ENCODE measurements at regions not wholly inside any gene's neighbourhood (a gene's known extent, or its start where the extent isn't known, plus 50 kb on each side); places are given as distances from the start of the nearest gene placed in this dataset.
"Not testable (repeated sequence)": the region's sequence is repeated elsewhere in the genome, so short reads cannot be mapped to it uniquely, and the experiment has no call there.

GRCh38 chr4:158122501-158122900 is 50.3 kb downstream of the GASK1B start:
- no peaks in the 10 kb centered on the region for H3K36me3 ChIP-seq (ENCODE audit: control insufficient read depth in 2 of 2, insufficient read depth in 2 of 2, low read length in 2 of 2)
- H3K4me3 ChIP-seq (ENCODE audit: low read length in 2 of 2), result no peak overlapping the region
- no peaks in the 10 kb centered on the region for H3K27me3 ChIP-seq (ENCODE audit: control insufficient read depth in 2 of 2, insufficient read depth in 2 of 2, low read length in 2 of 2)
- no peak overlapping the region for H3K27ac ChIP-seq (ENCODE audit: low read depth in 2 of 2, low read length in 2 of 2)
- H3K4me1 ChIP-seq (ENCODE audit: control insufficient read depth in 2 of 2, insufficient read depth in 2 of 2, low read length in 2 of 2), result no peaks in the 10 kb centered on the region
- H3K9ac ChIP-seq (ENCODE audit: low read depth in 1 of 2, low read length in 2 of 2), result no peak overlapping the region
- no peaks in the 10 kb centered on the region for H3K9me3 ChIP-seq (ENCODE audit: control insufficient read depth in 2 of 2, low read length in 2 of 2)

GRCh38 chr4:158121161-158121579 is 51.7 kb downstream of the GASK1B start:
- Histone ChIP-seq H3K9ac (ENCODE audit: low read depth in 1 of 2, low read length in 2 of 2) (no peak overlapping the region), H3K4me1 (ENCODE audit: control insufficient read depth in 2 of 2, insufficient read depth in 2 of 2, low read length in 2 of 2) (no peaks in the 10 kb centered on the region), H3K9me3 (ENCODE audit: control insufficient read depth in 2 of 2, low read length in 2 of 2) (no peaks in the 10 kb centered on the region), H3K27me3 (ENCODE audit: control insufficient read depth in 2 of 2, insufficient read depth in 2 of 2, low read length in 2 of 2) (no peaks in the 10 kb centered on the region), H3K36me3 (ENCODE audit: control insufficient read depth in 2 of 2, insufficient read depth in 2 of 2, low read length in 2 of 2) (no peaks in the 10 kb centered on the region), H3K4me3 (ENCODE audit: low read length in 2 of 2) (no peak overlapping the region), H3K27ac (ENCODE audit: low read depth in 2 of 2, low read length in 2 of 2) (peak overlapping the region in 1 of 2 donors; percentile 31)

DNA sequence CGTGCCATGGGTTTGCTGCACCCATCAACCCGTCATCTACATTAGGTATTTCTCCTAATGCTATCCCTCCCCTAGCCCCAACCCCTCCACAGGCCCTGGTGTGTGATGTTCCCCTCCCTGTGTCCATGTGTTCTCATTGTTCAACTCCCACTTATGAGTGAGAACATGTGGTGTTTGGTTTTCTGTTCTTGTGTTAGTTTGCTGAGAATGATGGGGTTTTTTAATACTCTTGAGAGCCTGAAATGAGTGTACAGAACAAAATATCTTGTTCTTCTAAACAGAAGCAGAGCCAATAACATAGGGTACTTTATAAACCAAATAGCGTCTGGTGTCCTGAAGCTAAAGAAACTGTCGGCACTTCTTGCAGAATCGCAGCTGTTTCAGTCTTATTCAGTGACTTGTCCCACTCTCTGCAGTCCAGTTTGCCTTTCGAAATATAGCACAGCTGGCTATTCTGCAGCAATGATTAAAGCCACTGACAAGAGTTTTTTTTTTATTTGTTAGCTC is 52.1 kb downstream of the GASK1B start:
- not testable (repeated sequence) for H3K4me3 ChIP-seq (ENCODE audit: low read length in 2 of 2); H3K27me3 ChIP-seq (ENCODE audit: control insufficient read depth in 2 of 2, insufficient read depth in 2 of 2, low read length in 2 of 2); H3K9me3 ChIP-seq (ENCODE audit: control insufficient read depth in 2 of 2, low read length in 2 of 2); H3K4me1 ChIP-seq (ENCODE audit: control insufficient read depth in 2 of 2, insufficient read depth in 2 of 2, low read length in 2 of 2); H3K9ac ChIP-seq (ENCODE audit: low read depth in 1 of 2, low read length in 2 of 2); H3K36me3 ChIP-seq (ENCODE audit: control insufficient read depth in 2 of 2, insufficient read depth in 2 of 2, low read length in 2 of 2)
- H3K27ac ChIP-seq (ENCODE audit: low read depth in 2 of 2, low read length in 2 of 2), result peak overlapping the region in 1 of 2 donors; percentile 31

DNA sequence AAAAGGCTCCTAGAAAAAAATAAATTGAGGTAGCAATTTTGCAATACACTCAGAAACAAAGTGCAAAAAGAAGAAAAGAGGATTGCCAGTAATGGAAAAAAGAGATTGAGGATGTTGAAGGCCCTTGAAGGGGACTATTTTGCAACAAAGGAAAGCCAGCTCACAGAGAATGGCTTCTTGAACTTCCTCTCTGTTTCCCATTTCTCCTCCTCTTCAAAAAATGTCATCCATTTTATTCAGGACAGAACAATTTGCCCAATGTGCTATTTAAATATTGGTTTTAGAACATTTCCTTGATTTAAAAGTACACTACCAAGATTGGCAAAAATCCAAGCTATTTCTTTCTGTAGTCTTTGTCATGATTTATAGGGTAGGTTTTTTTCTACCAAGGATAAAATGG is 60.2 kb downstream of the GASK1B start:
- no peak overlapping the region for H3K27ac ChIP-seq (ENCODE audit: low read depth in 2 of 2, low read length in 2 of 2)
- H3K4me3 ChIP-seq (ENCODE audit: low read length in 2 of 2), result no peak overlapping the region
- no peaks in the 10 kb centered on the region for H3K36me3 ChIP-seq (ENCODE audit: control insufficient read depth in 2 of 2, insufficient read depth in 2 of 2, low read length in 2 of 2)
- H3K4me1 ChIP-seq (ENCODE audit: control insufficient read depth in 2 of 2, insufficient read depth in 2 of 2, low read length in 2 of 2), result no peaks in the 10 kb centered on the region
- no peak overlapping the region for H3K9ac ChIP-seq (ENCODE audit: low read depth in 1 of 2, low read length in 2 of 2)
- no peaks in the 10 kb centered on the region for H3K27me3 ChIP-seq (ENCODE audit: control insufficient read depth in 2 of 2, insufficient read depth in 2 of 2, low read length in 2 of 2)
- H3K9me3 ChIP-seq (ENCODE audit: control insufficient read depth in 2 of 2, low read length in 2 of 2), result no peaks in the 10 kb centered on the region

- no peaks in the 10 kb centered on the region for H3K9me3 ChIP-seq (ENCODE audit: control insufficient read depth in 2 of 2, low read length in 2 of 2)
- H3K4me3 ChIP-seq (ENCODE audit: low read length in 2 of 2), result no peak overlapping the region
- H3K27ac ChIP-seq (ENCODE audit: low read depth in 2 of 2, low read length in 2 of 2), result no peak overlapping the region
- no peaks in the 10 kb centered on the region for H3K36me3 ChIP-seq (ENCODE audit: control insufficient read depth in 2 of 2, insufficient read depth in 2 of 2, low read length in 2 of 2)
- H3K27me3 ChIP-seq (ENCODE audit: control insufficient read depth in 2 of 2, insufficient read depth in 2 of 2, low read length in 2 of 2), result no peaks in the 10 kb centered on the region
- H3K4me1 ChIP-seq (ENCODE audit: control insufficient read depth in 2 of 2, insufficient read depth in 2 of 2, low read length in 2 of 2), result no peaks in the 10 kb centered on the region
- no peak overlapping the region for H3K9ac ChIP-seq (ENCODE audit: low read depth in 1 of 2, low read length in 2 of 2)
These were observed 61.6 kb downstream of the GASK1B start for GRCh38 chr4:158111241-158111640.

- no peak overlapping the region for H3K4me3 ChIP-seq (ENCODE audit: low read length in 2 of 2)
- no peaks in the 10 kb centered on the region for H3K9me3 ChIP-seq (ENCODE audit: control insufficient read depth in 2 of 2, low read length in 2 of 2)
- H3K27me3 ChIP-seq (ENCODE audit: control insufficient read depth in 2 of 2, insufficient read depth in 2 of 2, low read length in 2 of 2), result no peaks in the 10 kb centered on the region
- no peak overlapping the region for H3K9ac ChIP-seq (ENCODE audit: low read depth in 1 of 2, low read length in 2 of 2)
- H3K4me1 ChIP-seq (ENCODE audit: control insufficient read depth in 2 of 2, insufficient read depth in 2 of 2, low read length in 2 of 2), result peaks cover 0 to 2% of the 10 kb centered on the region in 2 donors
- H3K27ac ChIP-seq (ENCODE audit: low read depth in 2 of 2, low read length in 2 of 2), result no peak overlapping the region
- no peaks in the 10 kb centered on the region for H3K36me3 ChIP-seq (ENCODE audit: control insufficient read depth in 2 of 2, insufficient read depth in 2 of 2, low read length in 2 of 2)
These were observed 69.9 kb downstream of the GASK1B start for GRCh38 chr4:158102904-158103303.

DNA sequence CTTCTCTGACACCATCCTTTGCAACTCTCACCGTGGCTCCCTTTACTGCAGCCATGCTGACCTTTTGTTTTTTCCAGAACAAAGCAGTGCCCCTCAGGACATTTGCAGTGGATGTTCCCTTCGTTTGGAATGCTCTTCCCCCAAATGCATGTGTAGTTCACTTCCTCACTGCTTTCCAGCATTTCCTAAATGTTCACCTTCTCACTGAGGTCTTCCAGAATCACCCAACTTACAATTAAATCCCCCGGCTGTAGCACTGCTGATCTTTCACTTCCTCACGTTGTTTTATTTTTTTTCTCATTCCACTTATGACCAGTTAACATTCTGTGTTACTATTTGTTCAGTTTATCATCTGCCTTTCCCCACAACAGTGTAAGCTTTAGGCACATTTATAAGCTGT is 73.1 kb downstream of the GASK1B start:
- H3K4me1 ChIP-seq (ENCODE audit: control insufficient read depth in 2 of 2, insufficient read depth in 2 of 2, low read length in 2 of 2), result peaks cover 0 to 2% of the 10 kb centered on the region in 2 donors
- H3K4me3 ChIP-seq (ENCODE audit: low read length in 2 of 2), result no peak overlapping the region
- no peaks in the 10 kb centered on the region for H3K9me3 ChIP-seq (ENCODE audit: control insufficient read depth in 2 of 2, low read length in 2 of 2)
- H3K27me3 ChIP-seq (ENCODE audit: control insufficient read depth in 2 of 2, insufficient read depth in 2 of 2, low read length in 2 of 2), result no peaks in the 10 kb centered on the region
- H3K27ac ChIP-seq (ENCODE audit: low read depth in 2 of 2, low read length in 2 of 2), result no peak overlapping the region
- H3K36me3 ChIP-seq (ENCODE audit: control insufficient read depth in 2 of 2, insufficient read depth in 2 of 2, low read length in 2 of 2), result no peaks in the 10 kb centered on the region
- H3K9ac ChIP-seq (ENCODE audit: low read depth in 1 of 2, low read length in 2 of 2), result no peak overlapping the region

DNA sequence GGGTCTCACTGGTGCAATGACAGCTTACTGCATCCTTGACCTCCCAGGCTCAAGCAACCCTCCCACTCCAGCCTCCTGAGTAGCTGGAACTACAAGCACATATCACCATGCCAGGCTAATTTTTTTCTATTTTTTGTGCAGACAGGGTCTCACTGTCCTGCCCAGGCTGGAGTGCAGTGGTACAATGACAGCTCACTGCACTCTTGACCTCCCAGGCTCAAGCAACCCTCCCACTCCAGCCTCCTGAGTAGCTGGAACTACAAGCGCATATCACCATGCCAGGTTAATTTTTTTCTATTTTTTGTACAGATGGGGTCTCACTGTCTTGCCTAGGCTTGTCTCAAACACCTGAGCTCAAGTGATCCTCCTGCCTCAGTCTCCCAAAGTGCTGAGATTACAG is 74.0 kb downstream of the GASK1B start:
- peaks cover 0 to 2% of the 10 kb centered on the region in 2 donors for H3K4me1 ChIP-seq (ENCODE audit: control insufficient read depth in 2 of 2, insufficient read depth in 2 of 2, low read length in 2 of 2)
- no peaks in the 10 kb centered on the region for H3K27me3 ChIP-seq (ENCODE audit: control insufficient read depth in 2 of 2, insufficient read depth in 2 of 2, low read length in 2 of 2)

GRCh38 chr4:158094413-158095134 is 78.3 kb downstream of the GASK1B start:
- no peak overlapping the region for H3K4me3 ChIP-seq (ENCODE audit: low read length in 2 of 2)
- H3K9me3 ChIP-seq (ENCODE audit: control insufficient read depth in 2 of 2, low read length in 2 of 2), result no peaks in the 10 kb centered on the region
- no peaks in the 10 kb centered on the region for H3K27me3 ChIP-seq (ENCODE audit: control insufficient read depth in 2 of 2, insufficient read depth in 2 of 2, low read length in 2 of 2)
- H3K36me3 ChIP-seq (ENCODE audit: control insufficient read depth in 2 of 2, insufficient read depth in 2 of 2, low read length in 2 of 2), result no peaks in the 10 kb centered on the region
- H3K27ac ChIP-seq (ENCODE audit: low read depth in 2 of 2, low read length in 2 of 2), result no peak overlapping the region
- H3K9ac ChIP-seq (ENCODE audit: low read depth in 1 of 2, low read length in 2 of 2), result no peak overlapping the region
- H3K4me1 ChIP-seq (ENCODE audit: control insufficient read depth in 2 of 2, insufficient read depth in 2 of 2, low read length in 2 of 2), result peaks cover 0 to 2% of the 10 kb centered on the region in 2 donors

More for the DNA sequence above, 74.0 kb downstream of the GASK1B start:
- Histone ChIP-seq H3K27ac (ENCODE audit: low read depth in 2 of 2, low read length in 2 of 2) (no peak overlapping the region), H3K36me3 (ENCODE audit: control insufficient read depth in 2 of 2, insufficient read depth in 2 of 2, low read length in 2 of 2) (no peaks in the 10 kb centered on the region), H3K9ac (ENCODE audit: low read depth in 1 of 2, low read length in 2 of 2) (no peak overlapping the region), H3K9me3 (ENCODE audit: control insufficient read depth in 2 of 2, low read length in 2 of 2) (no peaks in the 10 kb centered on the region), H3K4me3 (ENCODE audit: low read length in 2 of 2) (no peak overlapping the region)

GRCh38 chr4:158090323-158090722 is 82.5 kb downstream of the GASK1B start:
- Histone ChIP-seq H3K4me1 (ENCODE audit: control insufficient read depth in 2 of 2, insufficient read depth in 2 of 2, low read length in 2 of 2) (no peaks in the 10 kb centered on the region), H3K9me3 (ENCODE audit: control insufficient read depth in 2 of 2, low read length in 2 of 2) (no peaks in the 10 kb centered on the region), H3K27ac (ENCODE audit: low read depth in 2 of 2, low read length in 2 of 2) (no peak overlapping the region), H3K27me3 (ENCODE audit: control insufficient read depth in 2 of 2, insufficient read depth in 2 of 2, low read length in 2 of 2) (no peaks in the 10 kb centered on the region), H3K36me3 (ENCODE audit: control insufficient read depth in 2 of 2, insufficient read depth in 2 of 2, low read length in 2 of 2) (no peaks in the 10 kb centered on the region), H3K4me3 (ENCODE audit: low read length in 2 of 2) (no peak overlapping the region), H3K9ac (ENCODE audit: low read depth in 1 of 2, low read length in 2 of 2) (no peak overlapping the region)

Data from mucosa of rectum (tissue), 2 donors.